GM12878 (cell line): ENCODE measurements at regions not wholly inside any gene's neighbourhood (a gene's known extent, or its start where the extent isn't known, plus 50 kb on each side); places are given as distances from the start of the nearest gene placed in this dataset.

Experiments
- ATAC-seq: fragments of 200-7000 bp; cut with Tn5 transposase; 3 replicates; pipeline ENCODE4 v1.9.1; 2020; ENCODE audit warnings: mild to moderate bottlenecking, moderate library complexity
- BruUV-seq: library from RNA; stranded (reverse); fragments of 400-500 nt; replicated peaks from 2 replicates; lab custom pipeline; 2021; lab: Mats Ljungman, UMichigan
- CTCF ChIA-PET: fragments of 300-600 bp; sonication (Branson Sonifier 250); formaldehyde crosslinking; extraction: SDS; loops from one replicate; lab custom pipeline; 2021; ENCODE audit warnings: inconsistent platforms; lab: Yijun Ruan, JAX
- POLR2A ChIA-PET: fragments of 350-600 bp; formaldehyde crosslinking; extraction: SDS; loops from one replicate; lab custom pipeline; 2021; ENCODE audit warnings: inconsistent platforms; lab: Charles Lee
- RAD21 ChIA-PET: fragments of 300-600 bp; sonication (Branson Sonifier 250); formaldehyde crosslinking; loops from one replicate; lab custom pipeline; 2023; ENCODE audit warnings: antibody characterized with exemption; ENCODE audit not compliant: unreplicated experiment; lab: Charles Lee
- SMC1A ChIA-PET: fragments of 300-600 bp; sonication (Branson Sonifier 250); formaldehyde crosslinking; loops from one replicate; lab custom pipeline; 2023; ENCODE audit not compliant: unreplicated experiment, uncharacterized antibody; lab: Charles Lee
- DNase-seq: peaks from one replicate; pipeline ENCODE4 v3.0.0-alpha.2; 2011; ENCODE audit warnings: low read depth, low spot score
- FAIRE-seq: peaks from 3 replicates; lab custom pipeline; 2011; peaks lifted over from hg19 to GRCh38; lab: Jason Lieb, UNC
- H2AFZ ChIP-seq: 2 replicates; pipeline ENCODE4 v1.6.0; 2011; ENCODE audit warnings: low read depth, low read length, control low read depth; ENCODE audit not compliant: control insufficient read depth
- H3K27ac ChIP-seq: 2 replicates; pipeline ENCODE4 v1.5.1; 2011; ENCODE audit warnings: control low read depth; ENCODE audit not compliant: control insufficient read depth, insufficient read depth
- H3K27me3 ChIP-seq, 2 experiments: replicated peaks in 1 of 2; 2 replicates each; pipeline versions ENCODE4 v1.6.0 to v1.6.1; 2011; ENCODE audit warnings: low read length in 1 of 2; ENCODE audit not compliant: control insufficient read depth in 2 of 2, insufficient read depth in 2 of 2
- H3K36me3 ChIP-seq, 2 experiments: 2 replicates each; pipeline ENCODE4 v1.5.1; 2011; ENCODE audit warnings: low read length in 1 of 2; ENCODE audit not compliant: control insufficient read depth in 2 of 2, insufficient read depth in 2 of 2
- H3K4me1 ChIP-seq: 2 replicates; pipeline ENCODE4 v1.6.1; 2011; ENCODE audit warnings: mild to moderate bottlenecking, low read length, moderate library complexity, mixed read lengths; ENCODE audit not compliant: control insufficient read depth, insufficient read depth
- H3K4me2 ChIP-seq: 2 replicates; pipeline ENCODE4 v1.6.0; 2011; ENCODE audit warnings: control low read depth; ENCODE audit not compliant: control insufficient read depth, insufficient read depth
- H3K4me3 ChIP-seq: fragments of 200-600 bp; sonication (generic); 2 replicates; pipeline ENCODE4 v1.5.1; 2016
- H3K79me2 ChIP-seq: 2 replicates; pipeline ENCODE4 v1.6.0; 2011; ENCODE audit warnings: low read length; ENCODE audit not compliant: control insufficient read depth, insufficient read depth
- H3K9ac ChIP-seq: 2 replicates; pipeline ENCODE4 v1.8.0; 2011; ENCODE audit warnings: low read length, control low read depth, mixed read lengths; ENCODE audit not compliant: control insufficient read depth, insufficient read depth
- H3K9me3 ChIP-seq: replicated peaks from 3 replicates; pipeline ENCODE4 v1.5.1; 2011; ENCODE audit warnings: mild to moderate bottlenecking, low read length; ENCODE audit not compliant: control insufficient read depth, insufficient read depth
- H4K20me1 ChIP-seq: 2 replicates; pipeline ENCODE4 v1.6.0; 2011; ENCODE audit not compliant: control insufficient read depth, insufficient read depth
- BCL11A ChIP-seq: IDR thresholded peaks from 2 replicates; pipeline ENCODE4 v1.6.1; 2011; ENCODE audit warnings: low read depth, low read length
- BRCA1 ChIP-seq: IDR thresholded peaks from 2 replicates; pipeline ENCODE4 v1.6.1; 2011; ENCODE audit warnings: low read depth, low read length, improper control_type of control experiment
- ETV6 ChIP-seq, 2 experiments: fragments of 450-650 bp in 1 of 2; IDR thresholded peaks in 1 of 2; conservative IDR thresholded peaks in 1 of 2; 2 replicates each; pipeline ENCODE4 v1.6.1; 2014; ENCODE audit warnings: antibody characterized with exemption in 1 of 2, borderline replicate concordance in 1 of 2, low read depth in 1 of 2, mild to moderate bottlenecking in 1 of 2, moderate library complexity in 1 of 2
- KLF5 ChIP-seq: fragments of 450-650 bp; IDR thresholded peaks from 2 replicates; pipeline ENCODE4 v1.6.1; 2014; ENCODE audit warnings: mild to moderate bottlenecking; ENCODE audit not compliant: partially characterized antibody
- NBN ChIP-seq: fragments of 450-650 bp; IDR thresholded peaks from 2 replicates; pipeline ENCODE4 v1.6.1; 2016
- RAD21 ChIP-seq: IDR thresholded peaks from 2 replicates; pipeline ENCODE4 v1.6.1; 2011; ENCODE audit warnings: mild to moderate bottlenecking, low read depth, low read length, moderate library complexity; ENCODE audit not compliant: insufficient read depth
- SMC3 ChIP-seq: IDR thresholded peaks from 2 replicates; pipeline ENCODE4 v1.6.1; 2011; ENCODE audit warnings: low read length, improper control_type of control experiment, borderline replicate concordance
- SREBF1 ChIP-seq: IDR thresholded peaks from 2 replicates; pipeline ENCODE4 v1.6.1; 2012; ENCODE audit warnings: mild to moderate bottlenecking, low read length
- TCF7 ChIP-seq: IDR thresholded peaks from 2 replicates; pipeline ENCODE4 v1.6.1; 2014; ENCODE audit warnings: antibody characterized with exemption, borderline replicate concordance
- ZBTB11 ChIP-seq: fragments of 450-650 bp; formaldehyde crosslinking; IDR thresholded peaks from 2 replicates; pipeline ENCODE4 v1.5.0; 2022; ENCODE audit warnings: mild to moderate bottlenecking, missing genetic modification characterization
- WGBS: methylation state at CpG from one replicate; pipeline ENCODE4 v1.1.6; 2016; ENCODE audit warnings: low lambda C conversion rate; ENCODE audit not compliant: insufficient replicate concordance, insufficient coverage; ENCODE audit errors: missing lambda C conversion rate; 5-methylcytosine and 5-hydroxymethylcytosine counted together
- in situ Hi-C: fragments of 300-500 bp; cut with MboI; formaldehyde crosslinking; loops from 9 replicates; pipeline ENCODE4 v1.14.3; 2018; ENCODE audit warnings: mixed read lengths
- intact Hi-C: fragments of 100-400 bp; cut with micrococcal nuclease; formaldehyde crosslinking; loops from one replicate; pipeline ENCODE4 v1.14.2; 2022; ENCODE audit not compliant: unreplicated experiment

- ChIA-PET SMC1A (interaction anchor here (0.7 kb wide), 1 partner anchor 1175 kb away, joined by 3 read pairs; no protein-coding TSS in a partner anchor), CTCF (no interaction called here), POLR2A (no interaction called here), RAD21 (no interaction called here)
- WGBS = 34% methylated on average over 2 of the region's 2 CpGs
- BruUV-seq = no TSS peak
- DNase-seq (no peak), FAIRE-seq (no peak), ATAC-seq (no peak)
- H4K20me1 ChIP-seq = no peaks in the 10 kb centered on the region
- in situ Hi-C loops (no loop called here), intact Hi-C loops (no loop called here)
- H3K9me3 ChIP-seq = no peaks in the 10 kb centered on the region
- H3K36me3 ChIP-seq = no peaks in the 10 kb centered on the region
- H3K79me2 ChIP-seq = no peaks in the 10 kb centered on the region
- no peaks in the 10 kb centered on the region for H3K4me1 ChIP-seq
- no peak overlapping the region for H3K4me2 ChIP-seq
- H3K9ac ChIP-seq = no peak overlapping the region
- TF ChIP-seq TCF7 = no peak
- TF ChIP-seq RAD21 = no peak
- TF ChIP-seq NBN = no peak
- no peak for TF ChIP-seq BRCA1
- TF ChIP-seq SMC3 = no peak
- no peak for TF ChIP-seq ZBTB11
- TF ChIP-seq KLF5 = no peak
- no peak for TF ChIP-seq BCL11A
- no peak for TF ChIP-seq SREBF1
- no peak for TF ChIP-seq ETV6 (conservative IDR thresholded peaks at IDR 0.05 in 1 of 2, IDR thresholded peaks at IDR 0.05 in 1 of 2; ENCODE audit: borderline replicate concordance in 1 of 2, low read depth in 1 of 2)
- no peak overlapping the region for H3K27ac ChIP-seq
- no peak overlapping the region for H2AFZ ChIP-seq
- no peaks in the 10 kb centered on the region for H3K27me3 ChIP-seq
- no peak overlapping the region for H3K4me3 ChIP-seq
These were observed 514.2 kb upstream of the LINC00305 start for GRCh38 chr18:64663086-64663485.
